Stimulated activated memory B cell treated with anti-CD40 and anti-IgM and Interleukin-4, amounts not matched to agents 10 μg/mL and 1 μg/mL and 100 μg/mL, for 72 hours (primary cell): ENCODE measurements at regions not wholly inside any gene's neighbourhood (a gene's known extent, or its start where the extent isn't known, plus 50 kb on each side); places are given as distances from the start of the nearest gene placed in this dataset.
"Not testable (repeated sequence)": the region's sequence is repeated elsewhere in the genome, so short reads cannot be mapped to it uniquely, and the experiment has no call there.

Source experiments
- ATAC-seq: fragments of 150-1000 bp; cut with Tn5 transposase; 2 replicates; pipeline ENCODE4 v1.10.0; 2021
- H3K27ac Mint-ChIP-seq: one replicate; pipeline ENCODE4 v1.8.0; 2022; ENCODE audit warnings: mild to moderate bottlenecking, mixed read lengths
- H3K27me3 Mint-ChIP-seq: one replicate; pipeline ENCODE4 v1.8.0; 2022; ENCODE audit warnings: mixed read lengths
- H3K36me3 Mint-ChIP-seq: one replicate; pipeline ENCODE4 v1.8.0; 2022; ENCODE audit warnings: mixed read lengths
- H3K4me1 Mint-ChIP-seq: one replicate; pipeline ENCODE4 v1.8.0; 2022; ENCODE audit warnings: mixed read lengths
- H3K4me3 Mint-ChIP-seq: one replicate; pipeline ENCODE4 v1.8.0; 2022; ENCODE audit warnings: mild to moderate bottlenecking, moderate library complexity, mixed read lengths
- H3K9me3 Mint-ChIP-seq: one replicate; pipeline ENCODE4 v1.8.0; 2022; ENCODE audit warnings: mixed read lengths

GRCh38 chr1:29415861-29416260 is 179.5 kb downstream of the PTPRU start:
- H3K27ac Mint-ChIP-seq = no peak overlapping the region

GRCh38 chr1:29415156-29415830 is 179.0 kb downstream of the PTPRU start:
- Mint-ChIP-seq H3K27me3 (peaks cover 29% of the 10 kb centered on the region), H3K36me3 (no peaks in the 10 kb centered on the region), H3K4me1 (no peaks in the 10 kb centered on the region), H3K4me3 (no peak overlapping the region), H3K27ac (no peak overlapping the region), H3K9me3 (no peaks in the 10 kb centered on the region)
- ATAC-seq = no peak

More at GRCh38 chr1:29415861-29416260, 179.5 kb downstream of the PTPRU start:
- Mint-ChIP-seq H3K36me3 (no peaks in the 10 kb centered on the region), H3K9me3 (no peaks in the 10 kb centered on the region), H3K4me1 (no peaks in the 10 kb centered on the region), H3K4me3 (no peak overlapping the region), H3K27me3 (peaks cover 29% of the 10 kb centered on the region)
- no peak for ATAC-seq

GRCh38 chr1:29414086-29414485 is 177.8 kb downstream of the PTPRU start:
- Mint-ChIP-seq H3K27me3 (peaks cover 40% of the 10 kb centered on the region), H3K27ac (no peak overlapping the region), H3K9me3 (no peaks in the 10 kb centered on the region), H3K4me1 (no peaks in the 10 kb centered on the region), H3K4me3 (no peak overlapping the region), H3K36me3 (no peaks in the 10 kb centered on the region)
- ATAC-seq = no peak

GRCh38 chr1:29413661-29414060 is 177.3 kb downstream of the PTPRU start:
- H3K4me3 Mint-ChIP-seq = no peak overlapping the region
- H3K9me3 Mint-ChIP-seq = no peaks in the 10 kb centered on the region
- ATAC-seq = no peak
- H3K27me3 Mint-ChIP-seq = peaks cover 44% of the 10 kb centered on the region
- H3K4me1 Mint-ChIP-seq = no peaks in the 10 kb centered on the region
- H3K36me3 Mint-ChIP-seq = no peaks in the 10 kb centered on the region
- no peak overlapping the region for H3K27ac Mint-ChIP-seq

GRCh38 chr1:29412591-29412990 is 176.3 kb downstream of the PTPRU start:
- peaks cover 46% of the 10 kb centered on the region for H3K27me3 Mint-ChIP-seq
- H3K9me3 Mint-ChIP-seq = no peaks in the 10 kb centered on the region
- H3K4me3 Mint-ChIP-seq = no peak overlapping the region
- H3K36me3 Mint-ChIP-seq = no peaks in the 10 kb centered on the region
- H3K4me1 Mint-ChIP-seq = no peaks in the 10 kb centered on the region
- no peak overlapping the region for H3K27ac Mint-ChIP-seq
- ATAC-seq = no peak

GRCh38 chr1:29410476-29410875 is 174.2 kb downstream of the PTPRU start:
- no peak overlapping the region for H3K27ac Mint-ChIP-seq

GRCh38 chr1:29409616-29410015 is 173.3 kb downstream of the PTPRU start:
- Mint-ChIP-seq H3K4me1 (no peaks in the 10 kb centered on the region), H3K36me3 (no peaks in the 10 kb centered on the region), H3K4me3 (no peak overlapping the region), H3K27ac (no peak overlapping the region), H3K27me3 (peaks cover 25% of the 10 kb centered on the region), H3K9me3 (no peaks in the 10 kb centered on the region)
- no peak for ATAC-seq

More at GRCh38 chr1:29410476-29410875, 174.2 kb downstream of the PTPRU start:
- H3K4me1 Mint-ChIP-seq = no peaks in the 10 kb centered on the region
- no peak overlapping the region for H3K4me3 Mint-ChIP-seq
- H3K27me3 Mint-ChIP-seq = peaks cover 28% of the 10 kb centered on the region
- ATAC-seq = no peak
- H3K36me3 Mint-ChIP-seq = no peaks in the 10 kb centered on the region
- H3K9me3 Mint-ChIP-seq = no peaks in the 10 kb centered on the region

- H3K27ac Mint-ChIP-seq = no peak overlapping the region
- H3K27me3 Mint-ChIP-seq = peaks cover 25% of the 10 kb centered on the region
- H3K9me3 Mint-ChIP-seq = no peaks in the 10 kb centered on the region
- no peaks in the 10 kb centered on the region for H3K36me3 Mint-ChIP-seq
- no peak overlapping the region for H3K4me3 Mint-ChIP-seq
- no peak for ATAC-seq
- H3K4me1 Mint-ChIP-seq = no peaks in the 10 kb centered on the region
Measured at GRCh38 chr1:29408831-29409605, 172.7 kb downstream of the PTPRU start.

GRCh38 chr1:29406814-29407213 is 170.5 kb downstream of the PTPRU start:
- Mint-ChIP-seq H3K36me3 (no peaks in the 10 kb centered on the region), H3K4me1 (no peaks in the 10 kb centered on the region), H3K27me3 (peaks cover 16% of the 10 kb centered on the region), H3K4me3 (no peak overlapping the region), H3K9me3 (no peaks in the 10 kb centered on the region), H3K27ac (no peak overlapping the region)
- ATAC-seq = no peak

GRCh38 chr1:29400203-29400602 is 163.9 kb downstream of the PTPRU start:
- H3K4me3 Mint-ChIP-seq, ATAC-seq, H3K4me1 Mint-ChIP-seq, H3K27ac Mint-ChIP-seq, H3K9me3 Mint-ChIP-seq, H3K36me3 Mint-ChIP-seq: not testable (repeated sequence)
- H3K27me3 Mint-ChIP-seq = peaks cover 17% of the 10 kb centered on the region

- Mint-ChIP-seq H3K36me3 (no peaks in the 10 kb centered on the region), H3K27ac (no peak overlapping the region), H3K27me3 (peaks cover 18% of the 10 kb centered on the region), H3K4me3 (no peak overlapping the region), H3K9me3 (peaks cover 8% of the 10 kb centered on the region), H3K4me1 (no peaks in the 10 kb centered on the region)
- ATAC-seq = no peak
Measured at GRCh38 chr1:29399465-29399864, 163.1 kb downstream of the PTPRU start.

- Mint-ChIP-seq H3K36me3 (no peaks in the 10 kb centered on the region), H3K27ac (no peak overlapping the region), H3K27me3 (peaks cover 18% of the 10 kb centered on the region), H3K4me1 (no peaks in the 10 kb centered on the region), H3K4me3 (no peak overlapping the region), H3K9me3 (peaks cover 8% of the 10 kb centered on the region)
- ATAC-seq = no peak
Measured at GRCh38 chr1:29398431-29398830, 162.1 kb downstream of the PTPRU start.

GRCh38 chr1:29397981-29398380 is 161.7 kb downstream of the PTPRU start:
- Mint-ChIP-seq H3K27ac (no peak overlapping the region), H3K36me3 (no peaks in the 10 kb centered on the region), H3K9me3 (peaks cover 8% of the 10 kb centered on the region), H3K4me1 (no peaks in the 10 kb centered on the region), H3K4me3 (no peak overlapping the region), H3K27me3 (peaks cover 19% of the 10 kb centered on the region)
- ATAC-seq = no peak

- Mint-ChIP-seq H3K4me1 (no peaks in the 10 kb centered on the region), H3K36me3 (no peaks in the 10 kb centered on the region), H3K27ac (no peak overlapping the region), H3K27me3 (peaks cover 27% of the 10 kb centered on the region), H3K9me3 (peaks cover 8% of the 10 kb centered on the region), H3K4me3 (no peak overlapping the region)
- no peak for ATAC-seq
Measured at GRCh38 chr1:29397256-29397590, 160.9 kb downstream of the PTPRU start.

GRCh38 chr1:29396438-29397255 is 160.3 kb downstream of the PTPRU start:
- Mint-ChIP-seq H3K27me3 (peaks cover 32% of the 10 kb centered on the region), H3K4me3 (no peak overlapping the region), H3K36me3 (no peaks in the 10 kb centered on the region), H3K9me3 (peaks cover 8% of the 10 kb centered on the region), H3K27ac (no peak overlapping the region), H3K4me1 (no peaks in the 10 kb centered on the region)
- no peak for ATAC-seq
